Colonic mucosa (tissue), 4 donors: ENCODE measurements at regions not wholly inside any gene's neighbourhood (a gene's known extent, or its start where the extent isn't known, plus 50 kb on each side); places are given as distances from the start of the nearest gene placed in this dataset.

Experiments used
- DNase-seq: peaks from one replicate; pipeline ENCODE4 v3.0.0-alpha.2; 2020
- H3K27ac ChIP-seq: fragments of 200-600 bp; one replicate; pipeline ENCODE4 v1.8.0; 2021
- H3K27me3 ChIP-seq: fragments of 200-600 bp; one replicate; pipeline ENCODE4 v1.8.0; 2021
- H3K36me3 ChIP-seq: fragments of 200-600 bp; one replicate; pipeline ENCODE4 v1.8.0; 2021
- H3K4me1 ChIP-seq: fragments of 200-600 bp; one replicate; pipeline ENCODE4 v1.8.0; 2021; ENCODE audit warnings: mild to moderate bottlenecking
- H3K4me3 ChIP-seq: fragments of 200-600 bp; one replicate; pipeline ENCODE4 v1.8.0; 2021
- H3K9ac ChIP-seq, 2 donors: one replicate each; pipeline ENCODE4 v1.7.0; 2013; ENCODE audit warnings: control low read depth in 2 of 2, low read depth in 2 of 2, low read length in 2 of 2
- H3K9me3 ChIP-seq: fragments of 200-600 bp; one replicate; pipeline ENCODE4 v1.8.0; 2021
- intact Hi-C: fragments of 100-400 bp; cut with DNase I; formaldehyde crosslinking; loops from one replicate; pipeline ENCODE4 v1.14.1; 2022
- TF ChIP-seq, protein P1 (sequence below): fragments of 200-600 bp; IDR thresholded peaks from one replicate; pipeline ENCODE4 v1.8.0; 2022; ENCODE audit warnings: antibody characterized with exemption, mild to moderate bottlenecking
- donor health status: healthy.
- donor health status: DM: no; HTN: no; CAD: no.
- donor health status: DM: no; HTN: no; CAD: no.

DNA sequence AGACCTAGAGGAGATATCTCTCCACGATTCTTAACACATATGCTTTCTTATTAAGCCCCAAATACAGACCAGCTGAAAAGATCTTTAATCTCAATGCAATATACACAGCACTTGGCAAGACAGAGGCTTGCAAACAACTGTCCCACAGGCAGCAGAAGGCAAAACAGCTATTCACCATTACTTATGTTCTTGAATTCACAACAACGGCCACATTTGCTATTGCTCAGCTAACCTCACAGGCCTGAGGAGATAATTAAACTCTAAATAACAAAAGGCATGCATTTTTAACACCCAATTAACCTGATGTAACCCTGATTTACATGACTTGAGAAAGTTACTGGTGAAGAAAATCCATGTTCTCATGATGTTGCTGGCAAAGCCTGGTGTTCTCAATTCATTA lies 216.4 kb downstream of the CRPPA start:
- H3K27ac ChIP-seq: no peak overlapping the region
- no peak overlapping the region for H3K9ac ChIP-seq
- H3K4me3 ChIP-seq: no peak overlapping the region
- H3K9me3 ChIP-seq: no peaks in the 10 kb centered on the region
- TF ChIP-seq, protein P1, sequence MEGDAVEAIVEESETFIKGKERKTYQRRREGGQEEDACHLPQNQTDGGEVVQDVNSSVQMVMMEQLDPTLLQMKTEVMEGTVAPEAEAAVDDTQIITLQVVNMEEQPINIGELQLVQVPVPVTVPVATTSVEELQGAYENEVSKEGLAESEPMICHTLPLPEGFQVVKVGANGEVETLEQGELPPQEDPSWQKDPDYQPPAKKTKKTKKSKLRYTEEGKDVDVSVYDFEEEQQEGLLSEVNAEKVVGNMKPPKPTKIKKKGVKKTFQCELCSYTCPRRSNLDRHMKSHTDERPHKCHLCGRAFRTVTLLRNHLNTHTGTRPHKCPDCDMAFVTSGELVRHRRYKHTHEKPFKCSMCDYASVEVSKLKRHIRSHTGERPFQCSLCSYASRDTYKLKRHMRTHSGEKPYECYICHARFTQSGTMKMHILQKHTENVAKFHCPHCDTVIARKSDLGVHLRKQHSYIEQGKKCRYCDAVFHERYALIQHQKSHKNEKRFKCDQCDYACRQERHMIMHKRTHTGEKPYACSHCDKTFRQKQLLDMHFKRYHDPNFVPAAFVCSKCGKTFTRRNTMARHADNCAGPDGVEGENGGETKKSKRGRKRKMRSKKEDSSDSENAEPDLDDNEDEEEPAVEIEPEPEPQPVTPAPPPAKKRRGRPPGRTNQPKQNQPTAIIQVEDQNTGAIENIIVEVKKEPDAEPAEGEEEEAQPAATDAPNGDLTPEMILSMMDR: no peak
- DNase-seq: no peak
- no peaks in the 10 kb centered on the region for H3K27me3 ChIP-seq
- intact Hi-C loops: no loop called here
- H3K4me1 ChIP-seq: peaks cover 7% of the 10 kb centered on the region
- no peaks in the 10 kb centered on the region for H3K36me3 ChIP-seq

DNA sequence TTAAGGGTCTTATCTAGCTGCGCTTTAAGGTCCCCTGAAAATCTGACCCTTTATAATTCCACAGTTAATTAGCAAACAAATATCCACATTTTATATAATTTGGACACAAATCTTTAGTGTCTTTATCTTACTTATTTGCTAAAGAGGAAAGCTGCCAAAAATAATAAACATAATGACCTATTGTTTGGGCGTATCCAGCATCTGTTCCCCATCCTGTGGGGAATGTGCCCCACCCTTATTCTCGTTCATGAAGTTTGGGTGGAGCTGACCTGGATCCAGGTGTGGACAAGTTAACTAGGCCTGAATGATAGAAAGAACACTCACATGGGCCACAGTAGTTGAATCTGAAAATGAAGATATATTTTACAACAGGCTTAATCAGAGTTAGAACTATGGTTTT lies 218.3 kb downstream of the CRPPA start:
- peak; percentile 71 for DNase-seq
- H3K27me3 ChIP-seq: no peaks in the 10 kb centered on the region
- H3K9ac ChIP-seq: no peak overlapping the region

DNA sequence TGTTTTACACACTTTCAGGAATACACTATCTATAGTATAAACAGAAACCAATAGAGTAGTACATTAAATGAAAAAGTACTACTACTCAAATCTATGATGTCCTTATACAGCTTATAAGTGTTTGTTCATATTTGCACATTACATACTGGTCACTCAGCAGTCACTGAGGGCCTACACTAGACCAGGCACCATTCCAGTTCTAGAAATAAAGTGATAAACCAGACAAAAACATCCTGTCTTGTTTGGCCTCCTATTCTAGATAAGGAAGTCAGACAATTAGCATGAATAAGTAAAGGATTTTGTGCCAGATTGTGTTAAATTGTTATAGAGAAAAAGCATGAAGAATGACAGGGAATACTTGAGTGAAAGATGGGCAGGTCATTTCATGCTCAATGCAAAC lies 219.0 kb downstream of the CRPPA start:
- Histone ChIP-seq H3K4me1 (peaks cover 7% of the 10 kb centered on the region), H3K9ac (no peak overlapping the region), H3K36me3 (no peaks in the 10 kb centered on the region), H3K9me3 (no peaks in the 10 kb centered on the region), H3K27me3 (no peaks in the 10 kb centered on the region), H3K27ac (no peak overlapping the region), H3K4me3 (no peak overlapping the region)
- intact Hi-C loops: no loop called here
- TF ChIP-seq, protein P1: no peak
- DNase-seq: no peak

More for the DNA sequence above, 218.3 kb downstream of the CRPPA start:
- Histone ChIP-seq H3K4me1 (peaks cover 7% of the 10 kb centered on the region), H3K36me3 (no peaks in the 10 kb centered on the region), H3K4me3 (no peak overlapping the region), H3K27ac (no peak overlapping the region), H3K9me3 (no peaks in the 10 kb centered on the region)
- intact Hi-C loops: no loop called here
- TF ChIP-seq, protein P1: no peak

DNA sequence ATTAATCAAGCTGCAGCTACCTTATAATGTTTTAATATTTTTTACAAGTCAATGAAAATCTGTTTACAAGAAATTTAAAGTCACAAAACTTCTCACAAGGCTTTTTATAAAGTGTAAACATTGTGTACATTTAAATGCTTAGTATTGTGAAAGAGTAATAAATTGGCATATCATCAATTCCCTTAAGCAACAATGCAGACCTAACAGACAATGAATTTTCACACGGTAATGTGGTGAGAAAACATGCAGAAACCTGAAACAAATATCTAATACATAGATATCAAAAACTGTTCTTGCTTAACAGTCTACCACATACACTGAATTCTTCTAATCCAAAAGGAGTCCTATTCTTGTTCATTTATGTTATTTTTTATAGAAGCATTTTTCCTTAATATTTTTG lies 220.7 kb downstream of the CRPPA start:
- intact Hi-C loops: no loop called here

DNA sequence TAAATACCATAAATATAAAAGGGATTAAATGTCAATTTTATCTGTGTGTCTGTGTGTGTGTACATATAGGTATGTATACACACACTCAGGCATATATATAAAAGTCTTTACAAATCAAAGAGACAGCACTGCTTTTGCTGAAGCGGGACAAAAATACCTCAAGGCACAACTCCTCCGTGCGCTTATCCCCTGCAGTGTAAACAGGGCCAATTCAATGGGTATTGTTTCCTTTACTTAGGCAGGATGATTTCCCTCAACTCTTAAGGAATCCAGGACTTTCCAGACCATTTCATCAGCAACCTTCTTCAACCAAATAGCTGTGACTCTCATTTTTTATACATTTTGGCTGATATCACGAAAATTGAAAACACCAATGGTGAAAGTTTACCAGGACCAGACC lies 227.7 kb downstream of the CRPPA start:
- H3K9me3 ChIP-seq: no peaks in the 10 kb centered on the region
- H3K36me3 ChIP-seq: no peaks in the 10 kb centered on the region
- TF ChIP-seq, protein P1: no peak
- H3K27ac ChIP-seq: no peak overlapping the region
- no peak overlapping the region for H3K9ac ChIP-seq
- DNase-seq: no peak
- H3K4me3 ChIP-seq: no peak overlapping the region
- H3K4me1 ChIP-seq: no peaks in the 10 kb centered on the region
- intact Hi-C loops: no loop called here
- no peaks in the 10 kb centered on the region for H3K27me3 ChIP-seq

More for the DNA sequence above, 220.7 kb downstream of the CRPPA start:
- no peak overlapping the region for H3K27ac ChIP-seq
- no peak overlapping the region for H3K9ac ChIP-seq
- TF ChIP-seq, protein P1: no peak
- H3K9me3 ChIP-seq: no peaks in the 10 kb centered on the region
- H3K27me3 ChIP-seq: no peaks in the 10 kb centered on the region
- peaks cover 7% of the 10 kb centered on the region for H3K4me1 ChIP-seq
- DNase-seq: no peak
- no peak overlapping the region for H3K4me3 ChIP-seq
- H3K36me3 ChIP-seq: no peaks in the 10 kb centered on the region
